ENCODE measurements at regions not wholly inside any gene's neighbourhood (a gene's known extent, or its start where the extent isn't known, plus 50 kb on each side); places are given as distances from the start of the nearest gene placed in this dataset.

DNA sequence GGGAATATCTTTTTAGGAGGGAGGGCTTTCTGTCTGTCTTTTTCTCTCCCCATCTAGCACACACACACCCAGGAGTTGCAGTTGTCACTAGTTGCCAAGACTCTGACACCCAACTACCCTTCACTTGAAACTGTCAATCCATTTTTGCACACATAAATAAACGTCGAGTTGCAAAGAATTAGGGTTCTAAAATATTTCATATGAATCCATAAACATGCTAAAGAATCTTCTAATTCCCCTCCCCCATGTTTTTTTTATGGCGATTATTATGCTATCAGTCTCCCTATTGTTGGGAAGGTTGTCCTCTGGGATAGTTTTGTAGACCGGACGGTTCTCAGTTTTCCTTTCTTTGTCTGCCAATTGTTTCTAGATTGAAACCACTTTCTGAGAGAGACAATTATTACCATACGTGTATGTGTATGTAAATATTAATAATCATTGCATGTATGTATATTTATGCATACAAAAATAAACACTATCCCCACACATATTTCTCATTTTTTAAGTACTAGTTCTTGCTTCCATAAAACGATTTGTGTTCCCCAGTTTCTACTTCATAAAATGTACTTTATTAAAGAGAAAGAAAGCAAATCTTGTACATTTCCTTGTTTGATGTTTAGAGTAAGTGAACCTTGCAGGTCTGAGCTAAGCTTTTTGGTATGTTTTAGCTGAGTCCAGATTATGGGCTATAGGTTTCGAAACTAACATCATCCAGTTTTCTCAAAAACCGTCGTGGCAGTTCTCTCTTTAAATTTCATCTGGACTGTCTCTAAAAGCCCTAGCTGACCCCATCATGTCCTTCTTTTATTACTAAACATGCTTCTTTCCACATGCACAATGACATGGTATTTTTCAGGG is 165.0 kb upstream of the MPDZ start:
- H3K27me3 Mint-ChIP-seq (ENCODE audit: insufficient read depth, low read depth, poor library complexity): no peaks in the 10 kb centered on the region
- H3F3A ChIP-seq (replicated peaks; ENCODE audit: low read depth): no peaks in the 10 kb centered on the region
- H3K4me3 ChIP-seq: no peak overlapping the region
- no peaks in the 10 kb centered on the region for H4K20me1 ChIP-seq (replicated peaks; ENCODE audit: insufficient read depth)
- no peak overlapping the region for H3K27ac ChIP-seq (ENCODE audit: low read depth)
- H2AFZ ChIP-seq: 0 out of 2 replicates have a peak overlapping the region, but pooled peaks have one; percentile 38
- H3K36me3 Mint-ChIP-seq (ENCODE audit: low read depth): no peaks in the 10 kb centered on the region
- H3K27ac Mint-ChIP-seq: no peak overlapping the region
- ATAC-seq (no peak), DNase-seq (ENCODE audit: low spot score) (no peak)
- no peaks in the 10 kb centered on the region for H3K27me3 ChIP-seq (ENCODE audit: insufficient read depth)
- H3K9me3 Mint-ChIP-seq: no peaks in the 10 kb centered on the region
- H3K9me2 ChIP-seq (ENCODE audit: insufficient read depth): no peaks in the 10 kb centered on the region
- H3K4me1 Mint-ChIP-seq: peaks cover 36% of the 10 kb centered on the region
- no peak overlapping the region for H3K4me3 Mint-ChIP-seq
- H3K36me3 ChIP-seq (ENCODE audit: insufficient read depth): no peaks in the 10 kb centered on the region
- no peak overlapping the region for H3K4me2 ChIP-seq
- no peaks in the 10 kb centered on the region for H3K79me2 ChIP-seq (replicated peaks; ENCODE audit: insufficient read depth)
- TF ChIP-seq, protein P1, sequence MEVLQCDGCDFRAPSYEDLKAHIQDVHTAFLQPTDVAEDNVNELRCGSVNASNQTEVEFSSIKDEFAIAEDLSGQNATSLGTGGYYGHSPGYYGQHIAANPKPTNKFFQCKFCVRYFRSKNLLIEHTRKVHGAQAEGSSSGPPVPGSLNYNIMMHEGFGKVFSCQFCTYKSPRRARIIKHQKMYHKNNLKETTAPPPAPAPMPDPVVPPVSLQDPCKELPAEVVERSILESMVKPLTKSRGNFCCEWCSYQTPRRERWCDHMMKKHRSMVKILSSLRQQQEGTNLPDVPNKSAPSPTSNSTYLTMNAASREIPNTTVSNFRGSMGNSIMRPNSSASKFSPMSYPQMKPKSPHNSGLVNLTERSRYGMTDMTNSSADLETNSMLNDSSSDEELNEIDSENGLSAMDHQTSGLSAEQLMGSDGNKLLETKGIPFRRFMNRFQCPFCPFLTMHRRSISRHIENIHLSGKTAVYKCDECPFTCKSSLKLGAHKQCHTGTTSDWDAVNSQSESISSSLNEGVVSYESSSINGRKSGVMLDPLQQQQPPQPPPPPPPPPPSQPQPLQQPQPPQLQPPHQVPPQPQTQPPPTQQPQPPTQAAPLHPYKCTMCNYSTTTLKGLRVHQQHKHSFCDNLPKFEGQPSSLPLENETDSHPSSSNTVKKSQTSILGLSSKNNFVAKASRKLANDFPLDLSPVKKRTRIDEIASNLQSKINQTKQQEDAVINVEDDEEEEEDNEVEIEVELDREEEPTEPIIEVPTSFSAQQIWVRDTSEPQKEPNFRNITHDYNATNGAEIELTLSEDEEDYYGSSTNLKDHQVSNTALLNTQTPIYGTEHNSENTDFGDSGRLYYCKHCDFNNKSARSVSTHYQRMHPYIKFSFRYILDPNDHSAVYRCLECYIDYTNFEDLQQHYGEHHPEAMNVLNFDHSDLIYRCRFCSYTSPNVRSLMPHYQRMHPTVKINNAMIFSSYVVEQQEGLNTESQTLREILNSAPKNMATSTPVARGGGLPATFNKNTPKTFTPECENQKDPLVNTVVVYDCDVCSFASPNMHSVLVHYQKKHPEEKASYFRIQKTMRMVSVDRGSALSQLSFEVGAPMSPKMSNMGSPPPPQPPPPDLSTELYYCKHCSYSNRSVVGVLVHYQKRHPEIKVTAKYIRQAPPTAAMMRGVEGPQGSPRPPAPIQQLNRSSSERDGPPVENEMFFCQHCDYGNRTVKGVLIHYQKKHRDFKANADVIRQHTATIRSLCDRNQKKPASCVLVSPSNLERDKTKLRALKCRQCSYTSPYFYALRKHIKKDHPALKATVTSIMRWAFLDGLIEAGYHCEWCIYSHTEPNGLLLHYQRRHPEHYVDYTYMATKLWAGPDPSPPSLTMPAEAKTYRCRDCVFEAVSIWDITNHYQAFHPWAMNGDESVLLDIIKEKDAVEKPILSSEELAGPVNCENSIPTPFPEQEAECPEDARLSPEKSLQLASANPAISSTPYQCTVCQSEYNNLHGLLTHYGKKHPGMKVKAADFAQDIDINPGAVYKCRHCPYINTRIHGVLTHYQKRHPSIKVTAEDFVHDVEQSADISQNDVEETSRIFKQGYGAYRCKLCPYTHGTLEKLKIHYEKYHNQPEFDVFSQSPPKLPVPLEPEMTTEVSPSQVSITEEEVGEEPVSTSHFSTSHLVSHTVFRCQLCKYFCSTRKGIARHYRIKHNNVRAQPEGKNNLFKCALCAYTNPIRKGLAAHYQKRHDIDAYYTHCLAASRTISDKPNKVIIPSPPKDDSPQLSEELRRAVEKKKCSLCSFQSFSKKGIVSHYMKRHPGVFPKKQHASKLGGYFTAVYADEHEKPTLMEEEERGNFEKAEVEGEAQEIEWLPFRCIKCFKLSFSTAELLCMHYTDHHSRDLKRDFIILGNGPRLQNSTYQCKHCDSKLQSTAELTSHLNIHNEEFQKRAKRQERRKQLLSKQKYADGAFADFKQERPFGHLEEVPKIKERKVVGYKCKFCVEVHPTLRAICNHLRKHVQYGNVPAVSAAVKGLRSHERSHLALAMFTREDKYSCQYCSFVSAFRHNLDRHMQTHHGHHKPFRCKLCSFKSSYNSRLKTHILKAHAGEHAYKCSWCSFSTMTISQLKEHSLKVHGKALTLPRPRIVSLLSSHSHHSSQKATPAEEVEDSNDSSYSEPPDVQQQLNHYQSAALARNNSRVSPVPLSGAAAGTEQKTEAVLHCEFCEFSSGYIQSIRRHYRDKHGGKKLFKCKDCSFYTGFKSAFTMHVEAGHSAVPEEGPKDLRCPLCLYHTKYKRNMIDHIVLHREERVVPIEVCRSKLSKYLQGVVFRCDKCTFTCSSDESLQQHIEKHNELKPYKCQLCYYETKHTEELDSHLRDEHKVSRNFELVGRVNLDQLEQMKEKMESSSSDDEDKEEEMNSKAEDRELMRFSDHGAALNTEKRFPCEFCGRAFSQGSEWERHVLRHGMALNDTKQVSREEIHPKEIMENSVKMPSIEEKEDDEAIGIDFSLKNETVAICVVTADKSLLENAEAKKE (CRISPR knock-in tag; IDR thresholded peaks at IDR 0.05): no peak
- no peak for TF ChIP-seq STAT1 (IDR thresholded peaks at IDR 0.05; ENCODE audit: unreplicated experiment)
- no peak for TF ChIP-seq EZH2phosphoT487 (IDR thresholded peaks at IDR 0.05; ENCODE audit: unreplicated experiment)
- no peak for TF ChIP-seq CREB1 (CRISPR knock-in tag; IDR thresholded peaks at IDR 0.05; ENCODE audit: low read depth)
- TF ChIP-seq, protein P2, sequence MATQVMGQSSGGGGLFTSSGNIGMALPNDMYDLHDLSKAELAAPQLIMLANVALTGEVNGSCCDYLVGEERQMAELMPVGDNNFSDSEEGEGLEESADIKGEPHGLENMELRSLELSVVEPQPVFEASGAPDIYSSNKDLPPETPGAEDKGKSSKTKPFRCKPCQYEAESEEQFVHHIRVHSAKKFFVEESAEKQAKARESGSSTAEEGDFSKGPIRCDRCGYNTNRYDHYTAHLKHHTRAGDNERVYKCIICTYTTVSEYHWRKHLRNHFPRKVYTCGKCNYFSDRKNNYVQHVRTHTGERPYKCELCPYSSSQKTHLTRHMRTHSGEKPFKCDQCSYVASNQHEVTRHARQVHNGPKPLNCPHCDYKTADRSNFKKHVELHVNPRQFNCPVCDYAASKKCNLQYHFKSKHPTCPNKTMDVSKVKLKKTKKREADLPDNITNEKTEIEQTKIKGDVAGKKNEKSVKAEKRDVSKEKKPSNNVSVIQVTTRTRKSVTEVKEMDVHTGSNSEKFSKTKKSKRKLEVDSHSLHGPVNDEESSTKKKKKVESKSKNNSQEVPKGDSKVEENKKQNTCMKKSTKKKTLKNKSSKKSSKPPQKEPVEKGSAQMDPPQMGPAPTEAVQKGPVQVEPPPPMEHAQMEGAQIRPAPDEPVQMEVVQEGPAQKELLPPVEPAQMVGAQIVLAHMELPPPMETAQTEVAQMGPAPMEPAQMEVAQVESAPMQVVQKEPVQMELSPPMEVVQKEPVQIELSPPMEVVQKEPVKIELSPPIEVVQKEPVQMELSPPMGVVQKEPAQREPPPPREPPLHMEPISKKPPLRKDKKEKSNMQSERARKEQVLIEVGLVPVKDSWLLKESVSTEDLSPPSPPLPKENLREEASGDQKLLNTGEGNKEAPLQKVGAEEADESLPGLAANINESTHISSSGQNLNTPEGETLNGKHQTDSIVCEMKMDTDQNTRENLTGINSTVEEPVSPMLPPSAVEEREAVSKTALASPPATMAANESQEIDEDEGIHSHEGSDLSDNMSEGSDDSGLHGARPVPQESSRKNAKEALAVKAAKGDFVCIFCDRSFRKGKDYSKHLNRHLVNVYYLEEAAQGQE (IDR thresholded peaks at IDR 0.05; ENCODE audit: unreplicated experiment): no peak
- TF ChIP-seq, protein P3, sequence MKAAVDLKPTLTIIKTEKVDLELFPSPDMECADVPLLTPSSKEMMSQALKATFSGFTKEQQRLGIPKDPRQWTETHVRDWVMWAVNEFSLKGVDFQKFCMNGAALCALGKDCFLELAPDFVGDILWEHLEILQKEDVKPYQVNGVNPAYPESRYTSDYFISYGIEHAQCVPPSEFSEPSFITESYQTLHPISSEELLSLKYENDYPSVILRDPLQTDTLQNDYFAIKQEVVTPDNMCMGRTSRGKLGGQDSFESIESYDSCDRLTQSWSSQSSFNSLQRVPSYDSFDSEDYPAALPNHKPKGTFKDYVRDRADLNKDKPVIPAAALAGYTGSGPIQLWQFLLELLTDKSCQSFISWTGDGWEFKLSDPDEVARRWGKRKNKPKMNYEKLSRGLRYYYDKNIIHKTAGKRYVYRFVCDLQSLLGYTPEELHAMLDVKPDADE (IDR thresholded peaks at IDR 0.05): no peak
- no peak for TF ChIP-seq ZNF114 (CRISPR knock-in tag; IDR thresholded peaks at IDR 0.05)
- no peak for TF ChIP-seq JUNB (IDR thresholded peaks at IDR 0.05; ENCODE audit: unreplicated experiment)
- TF ChIP-seq ZNF331 (CRISPR knock-in tag; IDR thresholded peaks at IDR 0.05; ENCODE audit: low read depth): no peak
- TF ChIP-seq, protein P4, sequence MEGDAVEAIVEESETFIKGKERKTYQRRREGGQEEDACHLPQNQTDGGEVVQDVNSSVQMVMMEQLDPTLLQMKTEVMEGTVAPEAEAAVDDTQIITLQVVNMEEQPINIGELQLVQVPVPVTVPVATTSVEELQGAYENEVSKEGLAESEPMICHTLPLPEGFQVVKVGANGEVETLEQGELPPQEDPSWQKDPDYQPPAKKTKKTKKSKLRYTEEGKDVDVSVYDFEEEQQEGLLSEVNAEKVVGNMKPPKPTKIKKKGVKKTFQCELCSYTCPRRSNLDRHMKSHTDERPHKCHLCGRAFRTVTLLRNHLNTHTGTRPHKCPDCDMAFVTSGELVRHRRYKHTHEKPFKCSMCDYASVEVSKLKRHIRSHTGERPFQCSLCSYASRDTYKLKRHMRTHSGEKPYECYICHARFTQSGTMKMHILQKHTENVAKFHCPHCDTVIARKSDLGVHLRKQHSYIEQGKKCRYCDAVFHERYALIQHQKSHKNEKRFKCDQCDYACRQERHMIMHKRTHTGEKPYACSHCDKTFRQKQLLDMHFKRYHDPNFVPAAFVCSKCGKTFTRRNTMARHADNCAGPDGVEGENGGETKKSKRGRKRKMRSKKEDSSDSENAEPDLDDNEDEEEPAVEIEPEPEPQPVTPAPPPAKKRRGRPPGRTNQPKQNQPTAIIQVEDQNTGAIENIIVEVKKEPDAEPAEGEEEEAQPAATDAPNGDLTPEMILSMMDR (conservative IDR thresholded peaks at IDR 0.05; ENCODE audit: low read depth in 2 of 2): no peak
- TF ChIP-seq POLR2AphosphoS5 (IDR thresholded peaks at IDR 0.05; ENCODE audit: low read depth): no peak
- no peak for TF ChIP-seq EZH2 (IDR thresholded peaks at IDR 0.05; ENCODE audit: low read depth, unreplicated experiment)
- TF ChIP-seq NANOG (IDR thresholded peaks at IDR 0.05; ENCODE audit: borderline replicate concordance): no peak
- H3K4me1 ChIP-seq (ENCODE audit: insufficient read depth): peaks cover 23% of the 10 kb centered on the region

All from GM23338 (cell line).